Body of pancreas (tissue), 4 donors: ENCODE measurements at regions not wholly inside any gene's neighbourhood (a gene's known extent, or its start where the extent isn't known, plus 50 kb on each side); places are given as distances from the start of the nearest gene placed in this dataset.

Source experiments
- ATAC-seq: fragments of 150-250 bp; one replicate; pipeline ENCODE4 v1.9.1; 2016
- DNase-seq, 4 donors: peaks; one replicate each; pipeline ENCODE4 v3.0.0-alpha.2; 2019
- H3K27ac ChIP-seq, 4 donors: fragments of 200-600 bp; sonication (generic); 1 replicate in 3 of 4; 2 replicates in 1 of 4; pipeline versions ENCODE4 v1.5.1 to v1.6.1; 2016 to 2019; ENCODE audit warnings: mild to moderate bottlenecking in 1 of 4, mixed read lengths in 1 of 4, moderate library complexity in 1 of 4
- H3K27me3 ChIP-seq, 2 donors: fragments of 200-600 bp; sonication (generic); one replicate each; pipeline ENCODE4 v1.6.0; 2016; ENCODE audit warnings: mild to moderate bottlenecking in 1 of 2
- H3K36me3 ChIP-seq, 2 donors: fragments of 200-600 bp; sonication (generic); replicated peaks in 1 of 2; 2 replicates each; pipeline ENCODE4 v1.5.1; 2016; ENCODE audit warnings: low read depth in 2 of 2; ENCODE audit not compliant: insufficient read depth in 1 of 2
- H3K4me1 ChIP-seq: fragments of 200-600 bp; sonication (generic); one replicate; pipeline ENCODE4 v1.6.0; 2016
- H3K4me3 ChIP-seq, 2 donors: fragments of 200-600 bp; sonication (generic); 1 replicate in 1 of 2; 2 replicates in 1 of 2; pipeline ENCODE4 v1.5.1; 2016 to 2019
- H3K9me3 ChIP-seq, 3 donors: fragments of 200-600 bp; sonication (generic); 1 replicate in 2 of 3; 2 replicates in 1 of 3; pipeline ENCODE4 v1.5.1; 2016
- POLR2A ChIP-seq, 3 donors: fragments of 450-650 bp; IDR thresholded peaks; one replicate each; pipeline ENCODE4 v1.6.1; 2016; ENCODE audit warnings: antibody characterized with exemption in 3 of 3, mild to moderate bottlenecking in 2 of 3
- WGBS, 2 donors: methylation state at CpG; one replicate each; pipeline ENCODE4 v1.1.5; 2017; 5-methylcytosine and 5-hydroxymethylcytosine counted together
- intact Hi-C: fragments of 100-400 bp; cut with DNase I; formaldehyde crosslinking; loops from one replicate; pipeline ENCODE4 v1.15.1; 2023
- TF ChIP-seq, protein P1 (sequence below), 7 experiments: fragments of 450-650 bp in 4 of 7; fragments of 200-600 bp in 3 of 7; sonication (generic) in 3 of 7; IDR thresholded peaks; one replicate each; pipeline ENCODE4 v1.5.1; 2016 to 2019; ENCODE audit warnings: antibody characterized with exemption in 7 of 7

- Histone ChIP-seq H3K9me3 (no peaks in the 10 kb centered on the region), H3K4me1 (no peaks in the 10 kb centered on the region), H3K4me3 (no peak overlapping the region), H3K27me3 (no peaks in the 10 kb centered on the region), H3K36me3 (no peaks in the 10 kb centered on the region), H3K27ac (no peak overlapping the region)
- TF ChIP-seq POLR2A (IDR thresholded peaks at IDR 0.05), result no peak
- TF ChIP-seq, protein P1, sequence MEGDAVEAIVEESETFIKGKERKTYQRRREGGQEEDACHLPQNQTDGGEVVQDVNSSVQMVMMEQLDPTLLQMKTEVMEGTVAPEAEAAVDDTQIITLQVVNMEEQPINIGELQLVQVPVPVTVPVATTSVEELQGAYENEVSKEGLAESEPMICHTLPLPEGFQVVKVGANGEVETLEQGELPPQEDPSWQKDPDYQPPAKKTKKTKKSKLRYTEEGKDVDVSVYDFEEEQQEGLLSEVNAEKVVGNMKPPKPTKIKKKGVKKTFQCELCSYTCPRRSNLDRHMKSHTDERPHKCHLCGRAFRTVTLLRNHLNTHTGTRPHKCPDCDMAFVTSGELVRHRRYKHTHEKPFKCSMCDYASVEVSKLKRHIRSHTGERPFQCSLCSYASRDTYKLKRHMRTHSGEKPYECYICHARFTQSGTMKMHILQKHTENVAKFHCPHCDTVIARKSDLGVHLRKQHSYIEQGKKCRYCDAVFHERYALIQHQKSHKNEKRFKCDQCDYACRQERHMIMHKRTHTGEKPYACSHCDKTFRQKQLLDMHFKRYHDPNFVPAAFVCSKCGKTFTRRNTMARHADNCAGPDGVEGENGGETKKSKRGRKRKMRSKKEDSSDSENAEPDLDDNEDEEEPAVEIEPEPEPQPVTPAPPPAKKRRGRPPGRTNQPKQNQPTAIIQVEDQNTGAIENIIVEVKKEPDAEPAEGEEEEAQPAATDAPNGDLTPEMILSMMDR (IDR thresholded peaks at IDR 0.05), result no peak
- ATAC-seq (no peak), DNase-seq (no peak)
- WGBS, 2 donors, result 38 to 91% methylated on average over 2 of the region's 2 CpGs
- intact Hi-C loops, result no loop called here
Observed at GRCh38 chr3:150300388-150300787, 107.7 kb upstream of the TSC22D2 start.

DNA sequence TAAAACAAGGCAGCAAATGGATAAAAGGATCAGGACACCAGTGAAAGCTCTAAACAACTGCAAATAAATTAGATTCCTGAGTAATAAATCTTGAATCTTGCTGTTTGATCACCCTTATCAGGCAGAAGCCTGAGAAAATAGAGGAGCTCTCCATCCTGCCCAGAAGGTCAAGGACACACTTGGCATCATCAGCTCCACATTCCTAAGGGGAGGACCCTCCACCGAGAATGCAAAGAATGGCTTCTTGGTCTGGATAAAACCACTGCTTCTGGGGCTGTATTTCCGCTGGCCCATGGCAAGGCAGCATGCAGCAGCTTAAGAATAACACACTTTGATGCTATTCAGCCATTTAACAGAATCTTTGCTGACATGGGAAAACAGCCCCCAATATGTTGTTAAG is 108.9 kb upstream of the TSC22D2 start:
- TF ChIP-seq, protein P1 (IDR thresholded peaks at IDR 0.05), result no peak
- no peak for TF ChIP-seq POLR2A (IDR thresholded peaks at IDR 0.05)
- H3K27me3 ChIP-seq, result no peaks in the 10 kb centered on the region
- DNase-seq (no peak), ATAC-seq (no peak)
- no peaks in the 10 kb centered on the region for H3K9me3 ChIP-seq
- H3K4me3 ChIP-seq, result no peak overlapping the region
- intact Hi-C loops, result no loop called here
- no peaks in the 10 kb centered on the region for H3K4me1 ChIP-seq
- no peak overlapping the region for H3K27ac ChIP-seq
- 65 to 67% methylated on average over 2 of the region's 2 CpGs for WGBS, 2 donors
- H3K36me3 ChIP-seq, result no peaks in the 10 kb centered on the region

GRCh38 chr3:150296966-150297365 is 111.1 kb upstream of the TSC22D2 start:
- no peak for DNase-seq
- Histone ChIP-seq H3K4me3 (no peak overlapping the region), H3K9me3 (no peaks in the 10 kb centered on the region), H3K27me3 (no peaks in the 10 kb centered on the region), H3K27ac (no peak overlapping the region), H3K4me1 (no peaks in the 10 kb centered on the region), H3K36me3 (no peaks in the 10 kb centered on the region)
- TF ChIP-seq POLR2A (IDR thresholded peaks at IDR 0.05), result no peak
- TF ChIP-seq, protein P1 (IDR thresholded peaks at IDR 0.05), result no peak
- intact Hi-C loops, result no loop called here
- ATAC-seq, result no peak
- 76 to 82% methylated on average over 3 of the region's 3 CpGs for WGBS, 2 donors

GRCh38 chr3:150296123-150296735 is 111.9 kb upstream of the TSC22D2 start:
- ATAC-seq, result no peak
- no peaks in the 10 kb centered on the region for H3K9me3 ChIP-seq
- 65 to 75% methylated on average over 5 of the region's 5 CpGs for WGBS, 2 donors

More at GRCh38 chr3:150296123-150296735, 111.9 kb upstream of the TSC22D2 start:
- DNase-seq, result no peak
- Histone ChIP-seq H3K36me3 (no peaks in the 10 kb centered on the region), H3K27me3 (no peaks in the 10 kb centered on the region), H3K27ac (no peak overlapping the region), H3K4me3 (no peak overlapping the region), H3K4me1 (no peaks in the 10 kb centered on the region)
- intact Hi-C loops, result no loop called here
- TF ChIP-seq, protein P1 (IDR thresholded peaks at IDR 0.05), result no peak
- no peak for TF ChIP-seq POLR2A (IDR thresholded peaks at IDR 0.05)
